ENCODE measurements at regions not wholly inside any gene's neighbourhood (a gene's known extent, or its start where the extent isn't known, plus 50 kb on each side); places are given as distances from the start of the nearest gene placed in this dataset.

GRCh38 chr2:118169359-118170005 lies 81.2 kb downstream of the INSIG2 start:
- Histone ChIP-seq H3K27me3 (ENCODE audit: insufficient read depth, low read length) (no peaks in the 10 kb centered on the region), H3K4me1 (ENCODE audit: insufficient read depth, low read length) (peaks cover 11% of the 10 kb centered on the region), H3K9me3 (ENCODE audit: low read depth, low read length) (no peaks in the 10 kb centered on the region), H3K4me3 (ENCODE audit: low read length) (no peak overlapping the region)

GRCh38 chr2:118168615-118169014 lies 80.3 kb downstream of the INSIG2 start:
- Histone ChIP-seq H3K4me1 (ENCODE audit: insufficient read depth, low read length) (peaks cover 11% of the 10 kb centered on the region), H3K4me3 (ENCODE audit: low read length) (no peak overlapping the region), H3K27me3 (ENCODE audit: insufficient read depth, low read length) (no peaks in the 10 kb centered on the region), H3K9me3 (ENCODE audit: low read depth, low read length) (no peaks in the 10 kb centered on the region)

- Histone ChIP-seq H3K4me1 (ENCODE audit: insufficient read depth, low read length) (peaks cover 11% of the 10 kb centered on the region), H3K27me3 (ENCODE audit: insufficient read depth, low read length) (no peaks in the 10 kb centered on the region), H3K4me3 (ENCODE audit: low read length) (no peak overlapping the region), H3K9me3 (ENCODE audit: low read depth, low read length) (no peaks in the 10 kb centered on the region)
Measured at GRCh38 chr2:118167026-118167425, 78.8 kb downstream of the INSIG2 start.

GRCh38 chr2:118166242-118166641 lies 78.0 kb downstream of the INSIG2 start:
- Histone ChIP-seq H3K27me3 (ENCODE audit: insufficient read depth, low read length) (no peaks in the 10 kb centered on the region), H3K4me1 (ENCODE audit: insufficient read depth, low read length) (peaks cover 11% of the 10 kb centered on the region), H3K4me3 (ENCODE audit: low read length) (no peak overlapping the region), H3K9me3 (ENCODE audit: low read depth, low read length) (no peaks in the 10 kb centered on the region)

DNA sequence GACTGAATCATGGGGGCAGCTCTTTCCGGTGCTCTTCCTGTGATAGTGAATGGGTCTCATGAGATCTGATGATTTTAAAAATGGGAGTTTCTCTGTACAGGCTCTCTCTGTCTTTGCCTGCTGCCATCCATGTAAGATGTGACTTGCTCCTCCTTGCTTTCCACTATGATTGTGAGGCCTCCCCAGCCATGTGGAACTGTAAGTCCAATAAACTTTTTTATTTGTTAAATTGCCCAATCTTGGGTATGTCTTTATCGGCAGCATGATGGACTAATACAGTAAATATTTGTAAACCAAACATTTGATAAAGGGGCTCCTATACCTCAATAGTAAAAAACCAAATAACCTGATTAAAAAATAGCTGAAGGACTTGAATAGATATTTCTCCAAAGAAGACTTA lies 77.3 kb downstream of the INSIG2 start:
- H3K27me3 ChIP-seq (ENCODE audit: insufficient read depth, low read length): peaks cover 2% of the 10 kb centered on the region
- no peak overlapping the region for H3K4me3 ChIP-seq (ENCODE audit: low read length)
- H3K4me1 ChIP-seq (ENCODE audit: insufficient read depth, low read length): peaks cover 11% of the 10 kb centered on the region
- H3K9me3 ChIP-seq (ENCODE audit: low read depth, low read length): no peaks in the 10 kb centered on the region

Data from mononuclear cell (primary cell).